Activated CD4-positive, alpha-beta T cell treated with anti-CD3 and anti-CD28 coated beads, Interleukin-2, Interleukin-6, amounts not matched to agents 100 ng/mL and 50 ng/mL, durations not matched to agents 16 hours and 8 hours (primary cell): ENCODE measurements at regions not wholly inside any gene's neighbourhood (a gene's known extent, or its start where the extent isn't known, plus 50 kb on each side); places are given as distances from the start of the nearest gene placed in this dataset.
"Not testable (repeated sequence)": the region's sequence is repeated elsewhere in the genome, so short reads cannot be mapped to it uniquely, and the experiment has no call there.

Source experiments
- DNase-seq: peaks from one replicate; pipeline ENCODE4 v3.0.0-alpha.2; 2020

DNA sequence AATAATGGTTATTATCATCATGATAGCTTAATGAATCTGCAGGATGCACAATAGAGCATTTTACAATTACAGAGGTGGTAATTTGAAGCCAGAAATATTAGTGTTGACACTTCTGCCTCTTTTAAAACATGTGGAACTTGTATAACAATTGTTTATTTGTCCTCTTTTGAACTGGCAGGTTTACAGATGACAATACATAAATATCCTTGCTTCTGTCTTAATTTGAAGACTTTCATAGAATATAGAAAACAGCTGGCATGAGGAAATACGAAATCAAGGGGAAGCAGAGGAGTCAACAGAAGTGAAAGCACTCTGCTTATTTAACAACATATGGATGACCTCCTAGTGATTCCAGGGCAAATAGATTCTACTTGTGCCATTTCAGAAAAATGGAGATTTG, 270.5 kb upstream of the SGO1 start:
- DNase-seq = no peak

DNA sequence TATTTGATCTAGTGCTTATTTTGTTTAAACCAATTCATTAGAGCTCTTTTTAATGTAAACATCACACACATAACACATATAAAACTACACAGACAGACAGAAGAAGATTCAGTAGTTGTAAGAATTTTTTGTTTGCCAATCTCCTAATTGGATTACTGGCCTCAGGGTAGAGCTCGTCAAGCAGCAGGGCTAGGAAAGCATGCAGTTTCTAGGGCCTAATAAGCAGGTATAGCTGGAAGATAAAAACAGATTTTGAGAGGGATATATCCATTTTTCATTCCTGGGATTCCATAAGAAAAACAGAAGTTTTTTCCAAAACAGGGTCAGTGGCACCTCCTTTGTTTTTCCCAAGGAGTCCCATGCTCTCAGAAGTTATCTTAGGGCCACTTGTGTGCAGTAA, 265.2 kb upstream of the SGO1 start:
- DNase-seq = no peak

DNA sequence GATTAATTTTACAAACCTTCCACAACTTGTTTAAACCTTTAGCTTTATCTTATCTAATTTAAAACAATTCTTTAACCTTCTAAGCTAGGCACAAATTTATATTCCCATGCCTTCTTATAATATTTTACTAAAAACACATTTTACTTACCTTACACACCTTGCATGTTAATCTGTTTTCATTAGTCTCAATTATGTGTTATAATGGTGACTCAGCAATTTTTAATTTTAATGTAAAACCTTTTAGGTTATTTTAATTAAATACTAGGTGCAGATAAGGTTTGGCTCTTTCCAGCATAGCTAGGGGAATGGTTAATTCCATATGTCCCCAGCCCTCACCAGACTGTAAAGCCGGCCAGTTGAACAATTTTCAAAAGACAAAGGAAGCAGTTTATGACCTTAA, 264.6 kb upstream of the SGO1 start:
- DNase-seq = no peak

DNA sequence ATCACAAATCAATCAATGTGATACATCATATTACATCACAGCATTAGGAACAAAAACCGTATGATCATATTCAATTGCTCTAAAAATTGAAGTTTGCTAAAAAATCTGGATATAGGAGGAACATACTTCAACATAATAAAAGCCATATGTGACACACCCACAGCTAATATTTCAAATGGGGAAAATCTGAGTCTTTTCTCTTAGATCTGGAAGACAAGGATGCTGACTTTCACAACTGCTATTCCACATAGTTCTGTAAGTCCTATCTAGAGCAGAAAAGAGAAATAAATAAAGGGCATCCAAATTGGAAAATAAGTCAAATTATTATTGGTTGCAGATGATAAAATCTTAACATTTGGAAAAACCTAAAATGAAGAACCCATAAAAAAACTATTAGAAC, 256.8 kb upstream of the SGO1 start:
- DNase-seq = no peak

DNA sequence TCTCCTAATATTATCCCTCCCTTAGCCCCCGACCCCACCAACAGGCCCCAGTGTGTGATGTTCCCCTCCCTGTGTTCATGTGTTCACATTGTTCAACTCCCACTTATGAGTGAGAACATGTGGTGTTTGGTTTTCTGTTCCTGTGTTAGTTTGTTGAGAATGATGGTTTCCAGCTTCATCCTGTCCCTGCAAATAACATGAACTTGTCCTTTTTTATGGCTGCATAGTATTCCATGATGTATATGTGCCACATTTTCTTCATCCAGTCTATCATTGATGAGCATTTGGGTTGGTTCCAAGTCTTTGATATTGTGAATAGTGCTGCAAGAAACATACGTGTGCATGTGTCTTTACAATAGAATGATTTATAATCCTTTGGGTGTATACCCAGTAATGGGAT, 241.3 kb upstream of the SGO1 start:
- DNase-seq = not testable (repeated sequence)

DNA sequence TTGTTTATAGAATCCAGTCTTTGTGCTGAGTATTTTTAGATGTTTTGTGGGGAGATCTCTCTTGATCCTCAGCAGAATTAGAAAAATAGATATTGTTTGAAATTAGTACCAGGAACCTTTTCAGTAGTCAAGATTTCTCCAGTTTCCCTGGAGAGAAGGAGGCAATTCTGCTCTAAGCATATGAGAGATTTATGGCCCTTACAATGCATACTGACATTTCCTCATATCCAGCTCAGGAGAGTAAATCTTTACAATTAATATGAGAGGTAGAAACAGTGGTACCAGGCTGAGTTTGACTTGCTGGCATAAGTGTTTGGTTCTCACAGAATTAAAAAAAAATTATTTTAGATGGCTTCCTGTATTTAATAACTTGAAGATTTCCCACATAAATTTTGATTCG, 239.1 kb upstream of the SGO1 start:
- DNase-seq = no peak

DNA sequence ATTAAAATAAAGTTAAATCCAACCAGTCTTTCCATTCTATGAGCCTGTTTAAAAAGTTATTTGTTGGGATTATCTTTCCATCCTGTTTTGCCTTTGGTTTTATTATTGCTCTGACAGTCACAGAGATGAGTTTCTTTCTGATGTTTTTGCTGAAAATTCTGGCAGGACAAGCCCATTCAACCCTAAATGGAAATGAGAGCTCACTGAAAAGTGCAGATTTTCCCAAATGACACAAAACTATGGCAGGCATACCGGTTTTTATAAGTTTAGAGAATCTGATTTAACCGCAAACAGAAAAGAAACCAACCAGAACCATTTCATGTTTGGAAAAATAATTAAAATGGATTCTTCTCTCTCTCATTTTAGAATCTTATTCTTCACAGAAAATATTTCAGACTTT, 238.1 kb upstream of the SGO1 start:
- no peak for DNase-seq

DNA sequence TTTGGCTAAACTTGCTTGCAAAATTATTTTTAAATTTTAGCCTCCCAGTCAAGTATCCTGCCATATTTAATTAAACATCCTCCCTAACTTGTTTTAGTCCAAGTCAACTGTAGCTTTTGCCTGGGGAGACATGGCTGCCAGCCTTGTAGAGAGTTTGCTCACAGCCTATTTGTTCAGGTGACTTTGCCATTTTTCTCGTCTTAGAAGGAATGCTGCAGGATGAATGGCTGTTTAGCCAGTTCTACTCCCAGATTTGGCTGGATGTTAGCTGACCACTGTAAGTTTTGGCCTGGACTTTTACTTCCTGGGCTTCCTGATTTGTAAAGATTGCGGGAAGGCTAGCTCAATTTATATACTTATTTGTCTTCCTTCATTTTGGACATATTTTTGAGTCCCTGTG, 236.4 kb upstream of the SGO1 start:
- DNase-seq = no peak

DNA sequence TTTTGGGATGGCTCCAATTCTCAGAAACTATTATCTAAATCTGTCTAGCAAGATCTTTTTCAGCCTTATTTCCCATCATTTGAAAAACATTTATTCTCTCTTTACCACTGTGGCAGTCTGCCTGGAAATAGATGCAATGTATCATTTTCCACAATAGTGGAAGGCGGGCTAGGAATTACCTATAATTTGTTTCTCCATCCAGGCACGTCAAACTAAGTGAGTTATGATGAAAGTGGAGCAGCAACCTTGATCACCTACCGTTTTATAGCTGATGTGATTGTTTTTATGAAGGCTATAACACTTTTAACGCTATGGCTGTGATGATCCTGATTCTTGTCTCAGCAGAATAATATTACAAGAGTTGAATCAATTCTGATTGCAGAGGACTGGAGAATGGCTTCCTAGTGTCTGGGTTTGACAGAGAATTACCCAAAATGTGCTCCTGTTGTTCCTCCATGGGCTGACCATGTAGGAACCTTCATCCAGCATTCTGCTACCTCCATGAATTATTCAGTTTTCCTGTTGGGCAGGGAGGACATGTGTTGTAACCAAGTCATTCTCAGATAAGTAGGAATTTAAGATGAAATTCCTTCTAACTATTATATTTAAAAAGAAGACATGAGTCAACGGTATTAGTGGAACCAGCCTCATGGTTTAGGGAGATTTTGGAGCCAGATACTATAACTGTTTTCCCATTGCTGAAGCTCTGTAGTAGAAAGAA, 231.5 kb upstream of the SGO1 start:
- no peak for DNase-seq

DNA sequence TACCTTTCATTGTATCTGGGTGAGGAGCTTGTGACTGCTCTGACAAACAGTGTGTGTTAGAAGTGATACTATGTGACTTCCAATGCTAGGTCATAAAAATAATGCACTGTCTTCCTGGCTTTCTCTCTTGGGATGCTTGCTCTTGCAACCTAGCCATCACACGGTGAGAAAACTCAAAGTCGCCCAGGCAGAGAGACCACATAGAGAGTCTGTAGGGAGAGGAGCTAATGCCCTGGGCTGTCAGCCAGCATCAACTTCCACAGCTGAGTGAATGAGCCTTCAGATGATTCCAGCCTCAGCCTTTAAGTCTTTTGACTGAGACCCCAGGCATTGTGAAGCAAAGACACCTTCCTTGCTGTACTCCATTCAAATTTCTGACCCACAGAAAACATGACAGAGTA, 220.6 kb upstream of the SGO1 start:
- no peak for DNase-seq

DNA sequence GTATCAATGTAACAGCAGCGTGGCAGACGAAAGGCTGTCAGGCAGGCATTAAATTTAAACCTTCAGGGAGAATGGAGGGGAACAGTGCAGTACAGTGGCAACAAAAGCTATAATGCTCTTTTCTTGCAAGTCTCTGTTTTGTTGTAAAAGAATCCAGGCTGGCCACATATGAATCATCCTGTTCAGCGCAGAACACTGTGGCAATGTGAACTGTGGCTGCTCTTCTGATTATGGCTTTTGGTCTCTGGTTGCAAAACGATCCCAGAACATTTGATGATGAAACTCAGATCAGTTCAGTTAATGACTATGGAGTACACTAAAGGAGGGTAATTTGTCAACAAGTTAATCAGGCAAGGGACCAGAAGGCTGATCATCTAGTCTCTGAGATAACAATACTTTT, 219.7 kb upstream of the SGO1 start:
- no peak for DNase-seq

DNA sequence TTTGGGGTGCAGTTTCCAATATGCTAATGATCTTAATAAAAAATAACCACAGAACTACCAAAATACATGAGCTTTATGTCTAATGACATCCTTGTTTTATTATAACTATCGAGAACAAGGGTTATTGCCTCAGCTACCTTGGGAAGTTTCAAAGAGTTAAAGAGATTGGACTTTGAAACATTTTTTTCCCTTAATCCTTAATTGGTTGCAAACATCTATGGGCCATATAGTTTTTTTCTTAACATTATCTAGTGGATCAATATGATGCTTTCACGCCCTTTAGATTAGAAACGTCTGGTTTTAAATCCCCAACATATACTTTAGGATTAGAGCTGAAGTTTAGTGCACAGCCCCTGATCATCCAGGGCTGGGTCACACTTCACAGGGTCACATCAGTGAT, 219.2 kb upstream of the SGO1 start:
- DNase-seq = no peak

DNA sequence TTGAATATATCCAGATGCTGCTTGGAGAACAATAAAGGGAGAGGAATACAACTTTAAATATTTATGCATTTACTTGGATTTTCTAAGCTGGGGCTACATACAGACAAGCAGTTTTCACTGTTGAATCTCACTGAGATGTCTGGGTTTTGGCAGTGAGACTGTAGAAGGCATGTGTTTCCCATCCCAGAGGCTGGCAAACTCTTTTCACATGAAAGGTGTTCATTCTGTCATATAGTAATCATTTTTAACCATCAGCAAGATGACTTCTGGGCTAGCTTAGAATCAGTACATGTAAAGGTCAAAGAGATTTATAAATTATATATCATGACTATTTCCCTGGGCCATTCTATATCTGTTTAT, 218.7 kb upstream of the SGO1 start:
- no peak for DNase-seq

DNA sequence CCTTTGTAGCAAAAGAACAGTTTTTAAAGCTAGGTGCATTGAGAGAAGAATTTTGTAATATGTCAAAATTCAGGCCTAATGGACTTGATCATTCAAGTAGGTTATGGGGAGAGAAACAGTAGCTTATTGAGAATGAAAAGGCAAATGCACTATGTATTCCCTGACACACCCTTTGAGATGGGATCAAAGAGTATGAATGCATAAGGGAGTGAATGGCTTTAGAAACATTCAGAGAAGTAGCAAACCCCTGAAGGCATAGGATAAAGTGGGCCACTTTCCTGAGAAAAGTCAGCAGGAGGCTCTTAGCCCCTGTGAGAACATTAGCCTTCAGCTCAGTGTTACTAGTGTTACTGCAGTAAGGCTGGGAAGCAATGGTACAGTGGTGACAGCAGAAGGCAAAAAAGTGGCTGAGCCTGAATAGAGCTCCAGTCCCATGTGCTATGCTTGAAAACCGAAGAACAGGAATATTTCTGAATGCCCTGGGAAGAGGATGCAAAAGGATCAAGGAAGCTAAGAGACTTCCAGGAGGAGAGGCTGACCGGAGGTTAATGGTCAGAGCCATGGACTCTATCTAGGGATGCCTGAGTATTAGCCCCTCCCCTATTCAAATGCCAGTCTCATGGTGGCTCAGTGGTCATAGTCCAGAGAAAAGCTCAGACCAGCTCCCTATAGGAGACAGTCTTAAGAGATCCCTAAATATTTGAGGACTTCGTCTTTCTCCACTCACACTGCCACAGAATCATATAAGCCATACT, 218.2 kb upstream of the SGO1 start:
- no peak for DNase-seq

DNA sequence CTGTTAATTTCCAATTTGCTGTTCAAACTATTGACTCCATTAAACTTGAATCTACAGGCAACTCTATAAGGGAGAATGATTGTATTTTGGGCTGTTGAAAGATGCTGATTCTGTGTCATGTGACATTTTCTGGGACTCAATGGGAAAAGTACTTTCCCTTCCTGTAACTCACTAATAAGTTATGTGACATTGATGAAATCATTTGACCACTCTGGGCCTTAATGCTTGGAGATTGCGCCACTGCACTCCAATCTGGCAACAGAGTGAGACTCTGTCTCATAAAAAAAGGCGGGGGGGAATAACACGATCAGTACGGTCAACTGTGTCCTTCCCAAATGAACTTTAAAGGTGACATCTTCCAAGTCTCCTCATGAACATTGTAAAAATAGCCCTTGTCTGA, 215.2 kb upstream of the SGO1 start:
- no peak for DNase-seq

DNA sequence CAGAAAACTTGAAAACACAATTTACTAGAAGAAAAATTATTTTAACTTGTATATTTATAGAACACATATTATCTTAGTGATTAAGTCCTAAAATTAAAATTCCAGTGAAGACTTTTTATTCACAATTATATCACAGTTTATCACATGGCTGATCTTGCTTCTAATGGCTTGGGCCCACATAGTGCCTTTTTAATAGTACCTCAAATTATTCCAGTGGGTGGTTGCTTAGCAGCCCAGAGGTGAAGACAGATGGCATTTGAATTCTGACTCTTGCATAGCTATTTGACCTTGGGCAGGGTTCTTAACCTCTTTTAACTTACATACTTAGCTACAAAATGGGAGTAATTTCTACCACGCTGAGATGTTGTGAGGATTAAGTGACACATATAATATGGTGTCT, 214.7 kb upstream of the SGO1 start:
- no peak for DNase-seq

DNA sequence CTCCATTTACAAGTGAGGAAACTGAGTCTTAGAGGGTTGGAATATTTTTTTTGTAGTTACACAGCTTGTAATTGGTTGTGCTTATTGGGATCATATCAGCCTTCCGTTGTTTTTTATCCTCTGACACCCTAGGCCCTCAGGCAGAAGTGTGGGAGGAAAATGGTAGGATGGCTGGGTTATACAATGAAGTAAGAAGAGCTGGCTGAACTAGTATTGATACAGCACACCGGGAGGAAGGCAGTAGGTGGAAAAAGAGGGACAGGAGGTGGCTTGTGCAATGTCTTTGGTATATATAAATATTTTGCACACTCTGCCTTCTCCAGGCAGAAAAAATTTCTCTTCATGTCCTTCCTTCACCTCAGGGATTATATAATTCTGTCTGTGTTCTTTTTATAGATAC, 214.3 kb upstream of the SGO1 start:
- no peak for DNase-seq

DNA sequence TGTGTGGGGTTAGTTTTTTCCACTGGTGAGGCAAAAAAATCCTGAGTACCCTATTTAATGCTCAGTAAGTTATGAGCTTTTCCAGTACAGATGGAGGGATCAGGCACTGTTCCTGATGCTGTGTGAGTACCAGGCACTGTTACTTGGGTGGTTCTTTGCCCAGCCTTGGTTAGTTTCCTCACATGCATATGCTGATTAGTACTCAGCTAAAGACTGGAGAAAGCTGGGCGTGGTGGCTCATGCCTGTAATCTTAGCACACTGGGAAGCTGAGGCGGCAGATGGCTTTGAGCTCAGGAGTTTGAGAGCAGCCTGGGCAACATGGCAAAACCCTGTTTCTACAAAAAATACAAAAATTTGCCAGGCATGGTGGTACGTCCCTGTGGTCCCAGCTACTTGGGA, 210.3 kb upstream of the SGO1 start:
- no peak for DNase-seq

DNA sequence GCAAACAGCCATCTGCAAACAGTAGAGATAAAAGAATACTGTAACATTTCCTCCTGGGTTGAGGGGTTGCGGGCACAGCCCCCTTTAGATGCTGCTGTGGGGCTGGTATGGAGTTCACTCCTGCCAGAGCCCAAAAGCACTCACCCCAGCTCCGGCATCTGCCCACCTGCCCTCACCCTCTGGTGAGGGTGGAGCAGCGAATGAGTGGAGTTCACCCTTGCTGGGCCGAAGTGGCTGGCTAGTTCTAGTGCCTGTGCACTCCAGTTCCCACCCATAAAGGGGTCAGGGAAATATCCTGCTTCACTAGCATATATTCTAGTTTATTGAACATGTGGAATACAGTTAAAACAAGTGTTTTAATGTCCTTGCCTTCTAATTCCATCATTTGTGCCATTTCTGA, 209.7 kb upstream of the SGO1 start:
- DNase-seq = no peak

DNA sequence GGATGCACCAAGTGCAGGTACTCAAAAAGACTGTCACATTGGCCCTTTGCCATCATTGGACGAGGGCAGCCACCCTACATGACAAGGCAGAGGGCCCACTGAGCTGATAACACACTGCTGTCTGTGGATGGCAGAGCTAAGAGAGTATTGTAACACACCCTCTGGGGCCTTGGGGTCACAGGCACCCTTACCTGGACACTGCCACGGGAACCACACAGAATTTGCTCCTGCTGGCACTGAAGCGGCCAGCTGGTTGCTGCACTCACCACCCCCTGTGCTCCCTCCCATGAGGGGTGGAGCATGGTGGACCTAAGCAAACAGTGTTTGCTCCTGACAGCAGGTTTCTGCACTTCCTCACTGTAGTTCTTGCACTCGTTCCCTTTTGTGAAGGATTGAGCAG, 208.2 kb upstream of the SGO1 start:
- no peak for DNase-seq

DNA sequence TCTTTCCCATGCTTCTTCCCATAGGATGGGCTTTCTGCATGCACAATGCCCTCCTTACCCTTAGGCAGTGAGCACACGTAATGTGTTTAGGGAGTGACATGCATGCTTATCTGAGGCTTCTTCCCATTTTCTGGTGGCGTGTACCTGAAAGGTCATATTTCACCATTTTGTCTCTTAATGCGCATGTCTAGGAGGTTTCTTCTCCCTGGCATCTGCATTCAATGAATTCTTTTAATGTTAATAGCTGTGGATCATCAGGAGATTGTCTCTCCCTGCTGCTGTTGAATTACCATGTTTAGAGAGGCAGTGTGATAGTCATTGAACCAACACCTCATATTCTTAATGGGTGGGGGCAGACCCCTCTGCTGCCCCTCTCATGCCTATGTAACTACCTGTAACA, 205.6 kb upstream of the SGO1 start:
- no peak for DNase-seq

DNA sequence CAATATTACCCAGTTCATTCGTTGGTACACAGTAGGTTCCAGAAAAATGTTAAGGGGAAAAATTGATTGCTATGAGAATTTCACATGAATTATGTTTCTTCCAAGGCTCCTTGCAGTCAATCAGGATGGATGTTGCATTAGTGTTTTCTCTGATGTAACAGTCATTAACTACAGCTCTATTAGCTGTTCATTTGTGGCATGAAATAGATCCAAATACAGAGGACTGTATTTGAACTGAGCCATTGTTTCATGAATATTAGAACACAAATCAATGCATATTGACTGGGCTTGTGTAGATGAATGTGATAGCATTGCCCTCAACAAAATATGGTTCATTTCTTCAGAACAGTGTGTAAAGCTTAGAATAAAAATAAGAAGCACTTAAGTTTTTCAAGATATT, 203.0 kb upstream of the SGO1 start:
- no peak for DNase-seq

DNA sequence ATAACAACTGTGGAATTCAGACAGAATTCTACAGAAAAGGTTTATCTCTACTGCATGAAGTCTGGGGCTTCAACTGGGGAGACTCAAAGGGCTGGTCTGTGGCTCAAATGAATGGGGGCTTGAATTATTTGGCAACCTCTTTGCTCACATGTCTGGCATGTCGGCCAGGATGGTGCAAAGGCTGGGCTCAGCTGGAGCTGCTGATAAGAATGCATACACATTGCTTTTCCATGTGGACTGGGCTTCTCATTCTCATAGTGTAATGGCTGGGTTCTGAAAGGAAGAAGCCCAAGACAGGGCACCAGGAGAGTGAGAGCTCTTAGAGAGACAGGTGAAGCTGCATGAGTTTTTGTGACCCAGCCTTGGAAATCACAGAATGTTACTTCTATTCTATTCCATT, 194.3 kb upstream of the SGO1 start:
- DNase-seq = no peak

DNA sequence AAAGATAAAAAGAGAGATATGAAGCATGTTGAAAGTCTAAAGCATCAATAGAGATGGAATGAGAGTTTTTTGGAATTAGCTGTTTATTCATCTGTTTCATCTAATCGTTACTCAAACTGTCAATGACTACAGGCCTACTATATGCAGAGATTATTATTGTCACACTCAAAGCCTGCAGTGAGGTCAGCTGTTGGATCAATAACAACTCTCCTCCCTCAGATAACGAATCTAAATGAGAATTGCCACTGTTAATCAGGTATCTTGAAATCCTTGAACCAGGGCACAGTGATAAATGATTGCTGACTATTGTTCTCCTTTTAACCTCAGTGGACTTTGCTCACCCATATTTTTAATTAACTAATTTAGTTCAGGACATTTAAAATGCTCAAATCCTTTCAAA, 192.3 kb upstream of the SGO1 start:
- DNase-seq = no peak

DNA sequence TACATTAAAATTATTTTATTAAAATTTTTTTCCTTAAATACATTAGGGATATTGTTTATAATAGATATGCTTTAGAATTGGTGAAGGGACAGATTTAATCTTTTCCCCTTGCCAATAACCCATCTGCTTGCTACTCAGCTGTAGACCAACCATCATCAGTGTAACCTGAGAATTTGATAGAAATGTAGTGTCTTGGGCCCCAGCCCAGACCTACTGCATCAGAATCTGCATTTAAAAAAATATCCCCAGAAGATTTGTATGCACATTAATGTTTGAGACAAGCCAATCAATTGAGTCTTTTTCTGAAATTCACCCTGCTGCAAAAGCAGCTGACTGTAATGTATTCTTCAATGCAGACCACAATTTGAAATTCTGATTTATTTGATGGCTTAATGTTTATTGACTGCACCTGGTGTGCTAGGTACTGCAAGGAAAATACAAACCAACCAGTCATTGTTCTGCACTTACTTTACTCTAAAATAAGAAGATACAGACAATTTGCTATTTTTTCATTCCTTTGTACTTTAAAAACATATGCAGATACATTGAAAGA, 190.7 kb upstream of the SGO1 start:
- no peak for DNase-seq
